ENCODE measurements at regions not wholly inside any gene's neighbourhood (a gene's known extent, or its start where the extent isn't known, plus 50 kb on each side); places are given as distances from the start of the nearest gene placed in this dataset.

- DNase-seq = no peak
Measured at GRCh38 chrX:15977644-15978043, 123.0 kb upstream of the AP1S2 start.

- DNase-seq = no peak
Measured at GRCh38 chrX:15976396-15976795, 121.8 kb upstream of the AP1S2 start.

- DNase-seq = no peak
Measured at GRCh38 chrX:15973946-15974345, 119.3 kb upstream of the AP1S2 start.

GRCh38 chrX:15973299-15973698, 118.7 kb upstream of the AP1S2 start:
- no peak for DNase-seq

- DNase-seq = no peak
Measured at GRCh38 chrX:15971696-15972095, 117.1 kb upstream of the AP1S2 start.

GRCh38 chrX:15963858-15964257, 109.2 kb upstream of the AP1S2 start:
- DNase-seq = no peak

- no peak for DNase-seq
Measured at GRCh38 chrX:15960237-15960636, 105.6 kb upstream of the AP1S2 start.

- peak; percentile 37 for DNase-seq
Measured at GRCh38 chrX:15956681-15957080, 102.1 kb upstream of the AP1S2 start.

- DNase-seq = no peak
Measured at GRCh38 chrX:15953801-15954200, 99.2 kb upstream of the AP1S2 start.

GRCh38 chrX:15952212-15952611, 97.6 kb upstream of the AP1S2 start:
- no peak for DNase-seq

GRCh38 chrX:15948318-15948660, 93.7 kb upstream of the AP1S2 start:
- DNase-seq = no peak

GRCh38 chrX:15947648-15948317, 93.2 kb upstream of the AP1S2 start:
- DNase-seq = no peak

GRCh38 chrX:15946783-15947580, 92.4 kb upstream of the AP1S2 start:
- peak; percentile 32 for DNase-seq

GRCh38 chrX:15943391-15943790, 88.8 kb upstream of the AP1S2 start:
- no peak for DNase-seq

- DNase-seq = no peak
Measured at GRCh38 chrX:15942307-15942706, 87.7 kb upstream of the AP1S2 start.

- DNase-seq = no peak
Measured at GRCh38 chrX:15939737-15940136, 85.1 kb upstream of the AP1S2 start.

GRCh38 chrX:15938072-15938471, 83.5 kb upstream of the AP1S2 start:
- DNase-seq = no peak

GRCh38 chrX:15931362-15931761, 76.7 kb upstream of the AP1S2 start:
- no peak for DNase-seq

GRCh38 chrX:15930585-15930984, 76.0 kb upstream of the AP1S2 start:
- peak; percentile 35 for DNase-seq

GRCh38 chrX:15929194-15929593, 74.6 kb upstream of the AP1S2 start:
- DNase-seq = no peak

GRCh38 chrX:15926622-15927021, 72.0 kb upstream of the AP1S2 start:
- peak; percentile 21 for DNase-seq

- no peak for DNase-seq
Measured at GRCh38 chrX:15918003-15918402, 63.4 kb upstream of the AP1S2 start.

- no peak for DNase-seq
Measured at GRCh38 chrX:15916704-15917084, 62.1 kb upstream of the AP1S2 start.

- DNase-seq = no peak
Measured at GRCh38 chrX:15915959-15916703, 61.5 kb upstream of the AP1S2 start.
